ENCODE measurements at regions not wholly inside any gene's neighbourhood (a gene's known extent, or its start where the extent isn't known, plus 50 kb on each side); places are given as distances from the start of the nearest gene placed in this dataset.
"Not testable (repeated sequence)": the region's sequence is repeated elsewhere in the genome, so short reads cannot be mapped to it uniquely, and the experiment has no call there.

GRCh38 chr6:167689751-167690150 is 137.0 kb upstream of the AFDN start:
- intact Hi-C loops (cut with DNase I), result no loop called here
- Histone ChIP-seq H3K27ac (no peak overlapping the region), H3K9me3 (no peaks in the 10 kb centered on the region), H3K36me3 (no peaks in the 10 kb centered on the region), H3K4me1 (peaks cover 0 to 10% of the 10 kb centered on the region in 2 donors), H3K27me3 (no peaks in the 10 kb centered on the region), H3K4me3 (replicated peaks in 1 of 3) (no peak overlapping the region)
- 30 to 43% methylated on average over 4 to 6 of the region's 6 CpGs for WGBS, 2 donors
- peak in 1 of 2 donors; percentile 10 for DNase-seq
- TF ChIP-seq, protein P1, sequence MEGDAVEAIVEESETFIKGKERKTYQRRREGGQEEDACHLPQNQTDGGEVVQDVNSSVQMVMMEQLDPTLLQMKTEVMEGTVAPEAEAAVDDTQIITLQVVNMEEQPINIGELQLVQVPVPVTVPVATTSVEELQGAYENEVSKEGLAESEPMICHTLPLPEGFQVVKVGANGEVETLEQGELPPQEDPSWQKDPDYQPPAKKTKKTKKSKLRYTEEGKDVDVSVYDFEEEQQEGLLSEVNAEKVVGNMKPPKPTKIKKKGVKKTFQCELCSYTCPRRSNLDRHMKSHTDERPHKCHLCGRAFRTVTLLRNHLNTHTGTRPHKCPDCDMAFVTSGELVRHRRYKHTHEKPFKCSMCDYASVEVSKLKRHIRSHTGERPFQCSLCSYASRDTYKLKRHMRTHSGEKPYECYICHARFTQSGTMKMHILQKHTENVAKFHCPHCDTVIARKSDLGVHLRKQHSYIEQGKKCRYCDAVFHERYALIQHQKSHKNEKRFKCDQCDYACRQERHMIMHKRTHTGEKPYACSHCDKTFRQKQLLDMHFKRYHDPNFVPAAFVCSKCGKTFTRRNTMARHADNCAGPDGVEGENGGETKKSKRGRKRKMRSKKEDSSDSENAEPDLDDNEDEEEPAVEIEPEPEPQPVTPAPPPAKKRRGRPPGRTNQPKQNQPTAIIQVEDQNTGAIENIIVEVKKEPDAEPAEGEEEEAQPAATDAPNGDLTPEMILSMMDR (IDR thresholded peaks at IDR 0.05), result no peak
- TF ChIP-seq POLR2A (IDR thresholded peaks at IDR 0.05), result no peak

DNA sequence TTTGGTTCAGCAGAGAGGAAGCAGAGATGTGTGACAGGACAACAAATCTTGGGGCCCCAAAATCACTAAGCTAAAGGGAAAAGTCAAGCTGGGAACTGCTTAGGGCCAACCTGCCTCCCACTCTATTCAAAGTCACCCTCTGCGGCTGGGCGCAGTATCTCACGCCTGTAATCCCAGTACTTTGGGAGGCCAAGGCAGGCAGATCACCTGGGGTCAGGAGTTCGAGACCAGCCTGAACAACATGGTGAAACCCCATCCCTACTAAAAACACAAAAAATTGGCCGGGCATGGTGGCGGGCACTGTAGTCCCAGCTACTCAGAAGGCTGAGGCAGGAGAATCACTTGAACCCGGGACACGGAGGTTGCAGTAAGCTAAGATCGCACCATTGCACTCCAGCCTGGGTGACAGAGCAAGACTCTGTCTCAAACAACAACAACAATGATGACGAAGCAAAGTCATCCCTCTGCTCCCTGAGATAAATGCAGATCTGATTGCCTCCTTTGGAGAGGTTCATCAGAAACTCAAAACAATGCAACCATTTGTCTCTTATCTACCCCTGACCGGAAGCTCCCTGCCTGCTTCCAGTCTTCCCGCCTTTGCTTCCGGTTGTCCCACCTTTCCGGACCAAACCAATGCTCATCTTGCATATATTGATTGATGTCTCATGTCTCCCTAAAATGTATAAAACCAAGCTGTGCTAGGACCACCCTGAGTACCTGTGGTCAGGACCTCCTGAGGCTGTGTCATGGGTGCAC is 136.4 kb upstream of the AFDN start:
- H3K27ac ChIP-seq; H3K36me3 ChIP-seq; H3K27me3 ChIP-seq; H3K4me3 ChIP-seq (replicated peaks in 1 of 3); H3K9me3 ChIP-seq; H3K4me1 ChIP-seq; intact Hi-C loops (cut with DNase I); DNase-seq: not testable (repeated sequence)
- 93 to 94% methylated on average over 14 of the region's 14 CpGs for WGBS, 2 donors

GRCh38 chr6:167690931-167691330 is 135.8 kb upstream of the AFDN start:
- DNase-seq, result no peak
- H3K9me3 ChIP-seq, result no peaks in the 10 kb centered on the region
- no peak for TF ChIP-seq POLR2A (IDR thresholded peaks at IDR 0.05)
- TF ChIP-seq, protein P1 (IDR thresholded peaks at IDR 0.05), result no peak
- WGBS, 2 donors, result 91 to 95% methylated on average over 6 of the region's 6 CpGs
- H3K4me3 ChIP-seq (replicated peaks in 1 of 3), result no peak overlapping the region
- no peak overlapping the region for H3K27ac ChIP-seq
- no peaks in the 10 kb centered on the region for H3K36me3 ChIP-seq
- H3K4me1 ChIP-seq, result peaks cover 0 to 10% of the 10 kb centered on the region in 2 donors
- intact Hi-C loops (cut with DNase I), result no loop called here
- no peaks in the 10 kb centered on the region for H3K27me3 ChIP-seq

GRCh38 chr6:167691533-167692312 is 135.0 kb upstream of the AFDN start:
- WGBS, 2 donors, result 87 to 90% methylated on average over 13 of the region's 13 CpGs
- H3K27me3 ChIP-seq, result no peaks in the 10 kb centered on the region
- no peaks in the 10 kb centered on the region for H3K9me3 ChIP-seq
- H3K4me3 ChIP-seq (replicated peaks in 1 of 3), result no peak overlapping the region
- intact Hi-C loops (cut with DNase I), result no loop called here
- H3K27ac ChIP-seq, result no peak overlapping the region
- DNase-seq, result no peak
- TF ChIP-seq POLR2A (IDR thresholded peaks at IDR 0.05), result no peak
- TF ChIP-seq, protein P1 (IDR thresholded peaks at IDR 0.05), result no peak
- H3K36me3 ChIP-seq, result no peaks in the 10 kb centered on the region
- H3K4me1 ChIP-seq, result peaks cover 0 to 10% of the 10 kb centered on the region in 2 donors

- H3K36me3 ChIP-seq; intact Hi-C loops (cut with DNase I); H3K4me3 ChIP-seq (replicated peaks in 1 of 3); H3K27me3 ChIP-seq; DNase-seq; H3K27ac ChIP-seq; H3K9me3 ChIP-seq; H3K4me1 ChIP-seq: not testable (repeated sequence)
- WGBS, 2 donors, result 96 to 98% methylated on average over 8 of the region's 8 CpGs
These were observed 133.2 kb upstream of the AFDN start for GRCh38 chr6:167693478-167693877.

- DNase-seq, result no peak
- TF ChIP-seq POLR2A (IDR thresholded peaks at IDR 0.05), result no peak
- TF ChIP-seq, protein P1 (IDR thresholded peaks at IDR 0.05), result no peak
- Histone ChIP-seq H3K4me3 (replicated peaks in 1 of 3) (no peak overlapping the region), H3K27ac (no peak overlapping the region), H3K4me1 (peaks cover 0 to 8% of the 10 kb centered on the region in 2 donors), H3K36me3 (no peaks in the 10 kb centered on the region), H3K9me3 (no peaks in the 10 kb centered on the region), H3K27me3 (no peaks in the 10 kb centered on the region)
- intact Hi-C loops (cut with DNase I), result no loop called here
- WGBS, 2 donors, result 95 to 96% methylated on average over 13 of the region's 13 CpGs
These were observed 130.9 kb upstream of the AFDN start for GRCh38 chr6:167695831-167696230.

Data from thyroid gland (tissue), 4 donors.